H1 (cell line): ENCODE measurements at regions not wholly inside any gene's neighbourhood (a gene's known extent, or its start where the extent isn't known, plus 50 kb on each side); places are given as distances from the start of the nearest gene placed in this dataset.

Source experiments
- CREB1 ChIP-seq: IDR thresholded peaks from 2 replicates; pipeline ENCODE4 v1.6.1; 2012; ENCODE audit warnings: inconsistent platforms
- KDM5A ChIP-seq: fragments of 200-600 bp; IDR thresholded peaks from 2 replicates; pipeline ENCODE4 v1.7.1; 2012; ENCODE audit warnings: mild to moderate bottlenecking, low read length, inconsistent platforms, mixed read lengths
- NRF1 ChIP-seq: IDR thresholded peaks from 2 replicates; pipeline ENCODE4 v1.6.1; 2011; ENCODE audit warnings: mild to moderate bottlenecking, low read depth, low read length, improper control_type of control experiment
- SAP30 ChIP-seq: fragments of 300-600 bp; sonication (generic); IDR thresholded peaks from 2 replicates; pipeline ENCODE4 v1.7.1; 2012; ENCODE audit warnings: low read length, moderate library complexity, mild to moderate bottlenecking, inconsistent platforms; ENCODE audit not compliant: insufficient read depth, insufficient replicate concordance
- SIN3A ChIP-seq, 2 experiments: IDR thresholded peaks in 1 of 2; conservative IDR thresholded peaks in 1 of 2; 2 replicates each; pipeline ENCODE4 v1.6.1; 2011 to 2012; ENCODE audit warnings: low read length in 2 of 2, improper control_type of control experiment in 1 of 2, low read depth in 1 of 2, mild to moderate bottlenecking in 1 of 2
- SP1 ChIP-seq: IDR thresholded peaks from 2 replicates; pipeline ENCODE4 v1.6.1; 2011; ENCODE audit warnings: low read depth, low read length
- TAF7 ChIP-seq: optimal IDR thresholded peaks from 2 replicates; pipeline ENCODE3; 2011; ENCODE audit warnings: low read depth, mild to moderate bottlenecking, inconsistent platforms, low read length, moderate library complexity, borderline replicate concordance
- TF ChIP-seq, protein P1 (sequence below): IDR thresholded peaks from 2 replicates; pipeline ENCODE4 v1.6.1; 2011; ENCODE audit warnings: low read length, improper control_type of control experiment

- TF ChIP-seq, protein P1, sequence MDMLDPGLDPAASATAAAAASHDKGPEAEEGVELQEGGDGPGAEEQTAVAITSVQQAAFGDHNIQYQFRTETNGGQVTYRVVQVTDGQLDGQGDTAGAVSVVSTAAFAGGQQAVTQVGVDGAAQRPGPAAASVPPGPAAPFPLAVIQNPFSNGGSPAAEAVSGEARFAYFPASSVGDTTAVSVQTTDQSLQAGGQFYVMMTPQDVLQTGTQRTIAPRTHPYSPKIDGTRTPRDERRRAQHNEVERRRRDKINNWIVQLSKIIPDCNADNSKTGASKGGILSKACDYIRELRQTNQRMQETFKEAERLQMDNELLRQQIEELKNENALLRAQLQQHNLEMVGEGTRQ = no peak
- TF ChIP-seq KDM5A = no peak
- no peak for TF ChIP-seq CREB1
- TF ChIP-seq TAF7 = no peak
- no peak for TF ChIP-seq SAP30
- no peak for TF ChIP-seq NRF1
- TF ChIP-seq SP1 = no peak
- TF ChIP-seq SIN3A (conservative IDR thresholded peaks at IDR 0.05 in 1 of 2, IDR thresholded peaks at IDR 0.05 in 1 of 2; ENCODE audit: low read depth in 1 of 2, low read length in 2 of 2) = no peak
- TF ChIP-seq, all 59 proteins: peak for 0
Measured at GRCh38 chr18:43931439-43931838, 654.1 kb upstream of the SYT4 start (continued).
